ENCODE measurements at regions not wholly inside any gene's neighbourhood (a gene's known extent, or its start where the extent isn't known, plus 50 kb on each side); places are given as distances from the start of the nearest gene placed in this dataset.

GRCh38 chr22:35170716-35171697, 86.3 kb upstream of the HMGXB4 start:
- no peaks in the 10 kb centered on the region for H3K27me3 ChIP-seq (ENCODE audit: insufficient read depth, low read length)
- H3K27me3 Mint-ChIP-seq, result peaks cover 16 to 23% of the 10 kb centered on the region in 2 donors
- no peak for DNase-seq
- H3K9me3 ChIP-seq (ENCODE audit: control insufficient read depth in 1 of 2, low read length in 2 of 2), result no peaks in the 10 kb centered on the region
- CTCF ChIA-PET (ENCODE audit: partially characterized antibody), result no interaction called here
- H3K36me3 Mint-ChIP-seq, result no peaks in the 10 kb centered on the region
- H3K4me3 ChIP-seq (ENCODE audit: low read length in 2 of 2), result no peak overlapping the region
- intact Hi-C loops (cut with micrococcal nuclease), result no loop called here
- H3K4me3 Mint-ChIP-seq, result no peak overlapping the region
- H3K4me1 Mint-ChIP-seq, result no peaks in the 10 kb centered on the region
- POLR2A ChIA-PET (ENCODE audit: partially characterized antibody), result no interaction called here
- H3K9me3 Mint-ChIP-seq, result peaks cover 0 to 3% (median 0%) of the 10 kb centered on the region in 8 donors
- no peaks in the 10 kb centered on the region for H3K4me1 ChIP-seq (ENCODE audit: insufficient read depth, low read length)
- H3K27ac Mint-ChIP-seq, result no peak overlapping the region
- H3K27ac ChIP-seq (ENCODE audit: low read depth, low read length), result no peak overlapping the region
- no peaks in the 10 kb centered on the region for H3K36me3 ChIP-seq (ENCODE audit: insufficient read depth, low read length)

- ChIA-PET CTCF (ENCODE audit: partially characterized antibody) (no interaction called here), POLR2A (ENCODE audit: partially characterized antibody) (no interaction called here)
- Mint-ChIP-seq H3K4me3 (no peak overlapping the region), H3K27ac (no peak overlapping the region), H3K36me3 (no peaks in the 10 kb centered on the region), H3K9me3 (peaks cover 0 to 4% (median 0%) of the 10 kb centered on the region in 8 donors), H3K4me1 (no peaks in the 10 kb centered on the region), H3K27me3 (peaks cover 23 to 29% of the 10 kb centered on the region in 2 donors)
- H3K27me3 ChIP-seq (ENCODE audit: insufficient read depth, low read length), result no peaks in the 10 kb centered on the region
- H3K36me3 ChIP-seq (ENCODE audit: insufficient read depth, low read length), result no peaks in the 10 kb centered on the region
- no peaks in the 10 kb centered on the region for H3K4me1 ChIP-seq (ENCODE audit: insufficient read depth, low read length)
- no peak overlapping the region for H3K4me3 ChIP-seq (ENCODE audit: low read length in 2 of 2)
- H3K9me3 ChIP-seq (ENCODE audit: control insufficient read depth in 1 of 2, low read length in 2 of 2), result no peaks in the 10 kb centered on the region
- H3K27ac ChIP-seq (ENCODE audit: low read depth, low read length), result no peak overlapping the region
- no peak for DNase-seq
- intact Hi-C loops (cut with micrococcal nuclease), result no loop called here
Measured at GRCh38 chr22:35172442-35172841, 84.9 kb upstream of the HMGXB4 start.

- Histone ChIP-seq H3K4me1 (ENCODE audit: insufficient read depth, low read length) (no peaks in the 10 kb centered on the region), H3K27me3 (ENCODE audit: insufficient read depth, low read length) (no peaks in the 10 kb centered on the region), H3K27ac (ENCODE audit: low read depth, low read length) (no peak overlapping the region), H3K9me3 (ENCODE audit: control insufficient read depth in 1 of 2, low read length in 2 of 2) (no peaks in the 10 kb centered on the region), H3K4me3 (ENCODE audit: low read length in 2 of 2) (no peak overlapping the region), H3K36me3 (ENCODE audit: insufficient read depth, low read length) (no peaks in the 10 kb centered on the region)
- intact Hi-C loops (cut with micrococcal nuclease), result no loop called here
- Mint-ChIP-seq H3K27me3 (peaks cover 24 to 28% of the 10 kb centered on the region in 2 donors), H3K36me3 (no peaks in the 10 kb centered on the region), H3K4me1 (no peaks in the 10 kb centered on the region), H3K27ac (no peak overlapping the region), H3K4me3 (no peak overlapping the region), H3K9me3 (peaks cover 0 to 4% (median 0%) of the 10 kb centered on the region in 8 donors)
- POLR2A ChIA-PET (ENCODE audit: partially characterized antibody), result no interaction called here
- CTCF ChIA-PET (ENCODE audit: partially characterized antibody), result no interaction called here
- DNase-seq, result no peak
Measured at GRCh38 chr22:35173655-35174054, 83.6 kb upstream of the HMGXB4 start.

- Mint-ChIP-seq H3K4me1 (no peaks in the 10 kb centered on the region), H3K27ac (no peak overlapping the region), H3K27me3 (peaks cover 26 to 31% of the 10 kb centered on the region in 2 donors), H3K36me3 (no peaks in the 10 kb centered on the region), H3K9me3 (peaks cover 0 to 4% (median 0%) of the 10 kb centered on the region in 8 donors), H3K4me3 (no peak overlapping the region)
- H3K9me3 ChIP-seq (ENCODE audit: control insufficient read depth in 1 of 2, low read length in 2 of 2), result no peaks in the 10 kb centered on the region
- DNase-seq, result no peak
- no peaks in the 10 kb centered on the region for H3K4me1 ChIP-seq (ENCODE audit: insufficient read depth, low read length)
- no peaks in the 10 kb centered on the region for H3K36me3 ChIP-seq (ENCODE audit: insufficient read depth, low read length)
- H3K27ac ChIP-seq (ENCODE audit: low read depth, low read length), result no peak overlapping the region
- H3K27me3 ChIP-seq (ENCODE audit: insufficient read depth, low read length), result no peaks in the 10 kb centered on the region
- intact Hi-C loops (cut with micrococcal nuclease), result no loop called here
- CTCF ChIA-PET (ENCODE audit: partially characterized antibody), result no interaction called here
- no peak overlapping the region for H3K4me3 ChIP-seq (ENCODE audit: low read length in 2 of 2)
- POLR2A ChIA-PET (ENCODE audit: partially characterized antibody), result no interaction called here
Measured at GRCh38 chr22:35174401-35175038, 82.8 kb upstream of the HMGXB4 start.

- no peak for DNase-seq
- H3K36me3 ChIP-seq (ENCODE audit: insufficient read depth, low read length), result no peaks in the 10 kb centered on the region
- no peaks in the 10 kb centered on the region for H3K4me1 Mint-ChIP-seq
- ChIA-PET POLR2A (ENCODE audit: partially characterized antibody) (no interaction called here), CTCF (ENCODE audit: partially characterized antibody) (interaction anchor here (1.0 kb wide), 1 partner anchor 20 kb away, joined by 3 read pairs; no protein-coding TSS in a partner anchor)
- no peak overlapping the region for H3K27ac Mint-ChIP-seq
- H3K9me3 Mint-ChIP-seq, result peaks cover 0 to 4% (median 0%) of the 10 kb centered on the region in 8 donors
- H3K27me3 ChIP-seq (ENCODE audit: insufficient read depth, low read length), result no peaks in the 10 kb centered on the region
- no peak overlapping the region for H3K4me3 Mint-ChIP-seq
- no peaks in the 10 kb centered on the region for H3K4me1 ChIP-seq (ENCODE audit: insufficient read depth, low read length)
- H3K4me3 ChIP-seq (ENCODE audit: low read length in 2 of 2), result no peak overlapping the region
- intact Hi-C loops (cut with micrococcal nuclease), result no loop called here
- no peak overlapping the region for H3K27ac ChIP-seq (ENCODE audit: low read depth, low read length)
- H3K36me3 Mint-ChIP-seq, result no peaks in the 10 kb centered on the region
- peaks cover 26 to 30% of the 10 kb centered on the region in 2 donors for H3K27me3 Mint-ChIP-seq
- H3K9me3 ChIP-seq (ENCODE audit: control insufficient read depth in 1 of 2, low read length in 2 of 2), result no peaks in the 10 kb centered on the region
Measured at GRCh38 chr22:35175392-35175791, 81.9 kb upstream of the HMGXB4 start.

GRCh38 chr22:35177811-35178210, 79.5 kb upstream of the HMGXB4 start:
- ChIA-PET CTCF (ENCODE audit: partially characterized antibody) (interaction anchor here (1.0 kb wide), 1 partner anchor 12 kb away, joined by 3 read pairs; no protein-coding TSS in a partner anchor), POLR2A (ENCODE audit: partially characterized antibody) (no interaction called here)
- H3K27me3 Mint-ChIP-seq, result peaks cover 22 to 25% of the 10 kb centered on the region in 2 donors
- intact Hi-C loops (cut with micrococcal nuclease), result no loop called here
- H3K36me3 Mint-ChIP-seq, result no peaks in the 10 kb centered on the region
- H3K4me3 Mint-ChIP-seq, result no peak overlapping the region
- Histone ChIP-seq H3K27ac (ENCODE audit: low read depth, low read length) (no peak overlapping the region), H3K27me3 (ENCODE audit: insufficient read depth, low read length) (no peaks in the 10 kb centered on the region), H3K9me3 (ENCODE audit: control insufficient read depth in 1 of 2, low read length in 2 of 2) (no peaks in the 10 kb centered on the region), H3K4me3 (ENCODE audit: low read length in 2 of 2) (no peak overlapping the region), H3K4me1 (ENCODE audit: insufficient read depth, low read length) (no peaks in the 10 kb centered on the region), H3K36me3 (ENCODE audit: insufficient read depth, low read length) (no peaks in the 10 kb centered on the region)
- H3K9me3 Mint-ChIP-seq, result peaks cover 0 to 6% (median 2%) of the 10 kb centered on the region in 8 donors
- no peak overlapping the region for H3K27ac Mint-ChIP-seq
- no peak for DNase-seq
- no peaks in the 10 kb centered on the region for H3K4me1 Mint-ChIP-seq

- Mint-ChIP-seq H3K27me3 (peaks cover 20 to 25% of the 10 kb centered on the region in 2 donors), H3K27ac (no peak overlapping the region), H3K36me3 (no peaks in the 10 kb centered on the region), H3K4me3 (no peak overlapping the region), H3K9me3 (peaks cover 0 to 10% (median 2%) of the 10 kb centered on the region in 8 donors), H3K4me1 (no peaks in the 10 kb centered on the region)
- Histone ChIP-seq H3K4me1 (ENCODE audit: insufficient read depth, low read length) (no peaks in the 10 kb centered on the region), H3K36me3 (ENCODE audit: insufficient read depth, low read length) (no peaks in the 10 kb centered on the region), H3K9me3 (ENCODE audit: control insufficient read depth in 1 of 2, low read length in 2 of 2) (no peaks in the 10 kb centered on the region), H3K4me3 (ENCODE audit: low read length in 2 of 2) (no peak overlapping the region), H3K27me3 (ENCODE audit: insufficient read depth, low read length) (no peaks in the 10 kb centered on the region), H3K27ac (ENCODE audit: low read depth, low read length) (no peak overlapping the region)
- intact Hi-C loops (cut with micrococcal nuclease), result no loop called here
- ChIA-PET CTCF (ENCODE audit: partially characterized antibody) (interaction anchor here (1.0 kb wide), 1 partner anchor 11 kb away, joined by 3 read pairs; no protein-coding TSS in a partner anchor), POLR2A (ENCODE audit: partially characterized antibody) (no interaction called here)
- no peak for DNase-seq
Measured at GRCh38 chr22:35178446-35178845, 78.8 kb upstream of the HMGXB4 start.
